ENCODE measurements at regions not wholly inside any gene's neighbourhood (a gene's known extent, or its start where the extent isn't known, plus 50 kb on each side); places are given as distances from the start of the nearest gene placed in this dataset.
"Not testable (repeated sequence)": the region's sequence is repeated elsewhere in the genome, so short reads cannot be mapped to it uniquely, and the experiment has no call there.

- no peak for DNase-seq (ENCODE audit: low read depth)
These were observed 175.4 kb downstream of the SQOR start for GRCh38 chr15:45810201-45810600.

DNA sequence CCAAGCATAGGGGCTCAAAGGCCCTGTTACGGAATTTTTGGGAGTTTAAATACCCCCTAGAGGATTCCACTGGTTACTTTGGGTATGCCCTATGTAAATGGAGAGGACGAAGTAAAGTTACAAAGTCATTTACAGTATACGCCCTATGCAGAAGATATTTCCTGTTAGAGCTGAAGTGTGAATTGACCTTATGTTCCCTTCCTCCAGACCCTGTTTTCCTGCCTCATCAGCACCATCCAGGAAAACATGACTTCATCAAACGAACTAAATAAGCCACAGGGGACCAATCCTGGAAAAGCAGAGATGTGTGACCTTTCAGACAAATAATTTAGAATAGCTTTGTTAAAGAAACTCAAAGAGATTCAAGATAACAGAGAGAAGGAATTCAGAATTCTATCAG is 177.4 kb downstream of the SQOR start:
- DNase-seq (ENCODE audit: low read depth) = no peak

- DNase-seq (ENCODE audit: low read depth) = not testable (repeated sequence)
These were observed 182.7 kb downstream of the SQOR start for GRCh38 chr15:45817578-45817977.

- no peak for DNase-seq (ENCODE audit: low read depth)
These were observed 186.6 kb downstream of the SQOR start for GRCh38 chr15:45821390-45821789.

GRCh38 chr15:45822968-45823367 is 188.1 kb downstream of the SQOR start:
- DNase-seq (ENCODE audit: low read depth) = not testable (repeated sequence)

DNA sequence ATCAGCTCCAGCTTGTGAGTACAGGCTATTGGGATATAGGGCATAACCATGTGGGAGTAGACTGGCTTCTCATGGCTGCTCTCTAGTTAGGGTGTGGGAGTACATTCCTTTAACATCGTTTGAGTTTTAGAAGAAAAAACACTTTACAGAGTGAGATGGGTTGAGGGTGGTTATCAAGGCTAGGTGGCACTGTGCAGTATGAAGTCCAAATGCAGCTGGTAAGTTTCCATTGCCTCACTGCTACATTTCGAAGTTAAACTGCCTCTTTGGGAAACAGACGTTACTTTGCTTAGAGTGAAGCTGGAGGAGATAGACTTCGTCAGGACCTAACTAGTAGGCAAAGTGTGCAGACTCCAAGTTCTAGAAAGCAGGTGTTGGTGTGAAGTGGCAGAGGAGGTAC is 192.4 kb downstream of the SQOR start:
- no peak for DNase-seq (ENCODE audit: low read depth)

DNA sequence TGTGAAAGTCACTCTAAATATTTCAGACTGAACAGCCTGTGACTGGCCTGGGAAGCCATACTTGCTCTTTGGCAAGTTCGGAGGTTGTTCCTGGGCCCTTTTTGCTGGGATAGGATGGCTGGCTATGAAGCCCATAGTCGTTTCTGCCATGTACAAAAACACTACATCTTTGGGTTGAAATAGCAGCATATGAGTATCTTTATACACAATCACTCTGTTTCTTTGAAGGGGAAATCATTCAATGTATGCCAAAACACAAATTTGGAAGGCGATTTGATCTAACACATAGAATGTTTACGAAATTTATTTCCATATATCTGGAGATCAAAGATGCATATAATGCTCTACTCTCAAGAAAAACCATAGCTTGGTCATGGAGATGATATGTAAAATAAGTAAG is 192.9 kb downstream of the SQOR start:
- no peak for DNase-seq (ENCODE audit: low read depth)

DNA sequence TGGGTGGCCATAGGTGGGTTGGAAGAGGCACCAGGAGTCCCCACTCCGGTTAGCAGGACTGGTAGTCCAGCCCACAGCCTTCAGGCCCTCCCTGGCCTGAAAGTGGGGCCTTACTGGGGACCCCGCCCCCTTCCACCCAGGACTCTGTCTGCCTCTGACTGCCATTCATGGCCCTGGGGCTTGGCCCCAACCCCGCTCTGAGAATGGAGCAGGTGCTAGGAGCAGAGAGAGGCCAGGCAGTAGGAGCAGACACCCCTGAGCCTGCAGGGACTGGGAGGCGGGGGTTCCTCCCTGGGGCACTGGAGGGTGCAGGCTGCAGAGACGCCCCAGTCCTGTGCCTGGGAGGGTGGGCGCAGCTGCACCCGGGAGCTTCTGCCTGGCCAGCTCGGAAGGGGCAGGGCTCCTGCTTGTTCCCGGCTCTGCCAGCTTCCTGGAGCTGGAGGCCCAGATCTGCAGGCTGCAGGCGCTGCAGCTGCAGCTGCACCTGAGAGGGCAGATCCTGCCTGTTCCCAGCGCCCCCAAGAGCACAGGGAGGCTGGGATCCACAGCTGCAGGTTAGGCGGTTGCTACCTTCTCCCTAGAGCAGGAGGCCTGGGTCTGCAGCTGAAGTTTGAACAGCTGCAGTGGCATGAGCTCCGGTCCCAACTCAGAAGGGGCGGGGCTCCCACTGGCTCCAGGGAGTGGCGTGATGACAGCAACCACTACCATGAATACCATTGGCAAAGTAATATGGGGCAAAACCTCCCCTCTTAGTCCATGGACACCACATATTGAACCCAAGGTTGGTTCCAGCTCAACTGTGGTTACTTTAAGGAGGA is 194.7 kb downstream of the SQOR start:
- DNase-seq (ENCODE audit: low read depth) = no peak

GRCh38 chr15:45831787-45832186 is 197.0 kb downstream of the SQOR start:
- DNase-seq (ENCODE audit: low read depth) = no peak

GRCh38 chr15:45834622-45835021 is 199.8 kb downstream of the SQOR start:
- DNase-seq (ENCODE audit: low read depth) = no peak

DNA sequence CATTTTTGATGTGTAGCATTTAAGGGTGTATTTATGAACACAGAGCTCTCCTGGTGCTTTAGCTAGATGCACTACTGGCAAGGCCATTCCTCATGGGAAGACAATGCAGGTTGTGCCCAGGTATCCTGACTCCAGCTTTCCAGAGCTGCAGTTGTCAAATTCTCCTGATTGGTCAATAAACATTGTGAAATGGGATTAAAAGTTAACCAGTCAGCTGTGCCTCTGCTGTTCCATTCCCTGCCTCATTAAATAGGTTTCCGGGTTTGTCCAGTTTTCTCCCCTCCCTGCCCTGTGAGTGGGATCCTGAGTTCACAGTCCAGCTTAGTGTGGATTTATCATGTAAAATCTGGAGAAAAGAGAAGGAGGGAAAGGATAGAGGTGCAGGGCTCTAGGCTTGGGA is 207.3 kb downstream of the SQOR start:
- no peak for DNase-seq (ENCODE audit: low read depth)

DNA sequence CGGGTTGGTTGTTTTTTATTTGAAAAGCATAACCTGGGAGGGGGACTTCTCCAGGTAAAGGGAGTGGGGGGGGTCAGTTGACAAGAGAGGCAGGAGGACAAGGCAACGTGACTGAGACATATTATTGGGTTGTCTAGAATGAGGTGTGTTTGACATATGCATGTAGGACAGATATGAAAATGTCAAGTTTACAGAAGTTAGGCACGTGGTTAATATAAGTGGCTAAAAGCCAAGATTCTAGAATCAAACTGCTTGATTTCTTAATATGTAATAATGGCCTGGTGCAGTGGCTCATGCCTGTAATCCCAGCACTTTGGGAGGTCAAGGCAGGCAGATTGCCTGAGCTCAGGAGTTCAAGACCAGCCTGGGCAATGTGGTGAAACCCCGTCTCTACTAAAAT is 212.8 kb downstream of the SQOR start:
- no peak for DNase-seq (ENCODE audit: low read depth)

- no peak for DNase-seq (ENCODE audit: low read depth)
These were observed 214.3 kb downstream of the SQOR start for GRCh38 chr15:45849136-45849535.

- no peak for DNase-seq (ENCODE audit: low read depth)
These were observed 219.8 kb downstream of the SQOR start for GRCh38 chr15:45854455-45855202.

DNA sequence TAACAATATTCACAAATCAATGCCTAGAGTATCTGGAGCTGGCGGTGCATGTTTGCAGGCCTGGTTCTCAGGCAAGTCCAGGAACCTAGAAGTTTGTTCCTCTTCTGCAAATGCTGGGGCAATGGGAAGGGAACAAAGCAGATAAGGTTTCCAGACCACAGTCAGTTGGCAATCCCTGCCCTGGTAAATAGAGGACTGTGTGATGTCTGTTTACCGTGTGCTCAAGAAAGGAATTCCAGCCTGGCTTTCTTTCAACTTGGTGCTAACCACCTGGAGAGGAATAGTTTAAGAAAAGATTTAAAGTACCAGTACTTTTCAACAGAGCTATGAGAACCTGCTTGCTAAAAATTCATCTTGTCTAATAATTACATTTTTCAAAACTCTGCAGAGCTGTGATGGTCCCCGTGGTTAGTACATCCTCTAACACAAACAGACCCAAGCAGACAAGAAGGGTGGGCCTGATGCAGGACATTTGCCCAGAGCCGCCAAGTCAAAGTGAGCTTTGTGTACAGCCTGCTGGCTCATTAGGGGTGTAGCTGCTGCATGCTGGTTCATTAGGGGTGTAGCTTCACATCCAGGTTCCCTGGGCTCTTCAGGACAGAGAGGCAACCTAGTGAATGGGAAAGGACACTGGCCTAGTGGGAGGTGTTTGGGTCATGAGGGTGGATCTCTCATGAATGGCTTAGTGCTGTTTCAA is 220.5 kb downstream of the SQOR start:
- no peak for DNase-seq (ENCODE audit: low read depth)

DNA sequence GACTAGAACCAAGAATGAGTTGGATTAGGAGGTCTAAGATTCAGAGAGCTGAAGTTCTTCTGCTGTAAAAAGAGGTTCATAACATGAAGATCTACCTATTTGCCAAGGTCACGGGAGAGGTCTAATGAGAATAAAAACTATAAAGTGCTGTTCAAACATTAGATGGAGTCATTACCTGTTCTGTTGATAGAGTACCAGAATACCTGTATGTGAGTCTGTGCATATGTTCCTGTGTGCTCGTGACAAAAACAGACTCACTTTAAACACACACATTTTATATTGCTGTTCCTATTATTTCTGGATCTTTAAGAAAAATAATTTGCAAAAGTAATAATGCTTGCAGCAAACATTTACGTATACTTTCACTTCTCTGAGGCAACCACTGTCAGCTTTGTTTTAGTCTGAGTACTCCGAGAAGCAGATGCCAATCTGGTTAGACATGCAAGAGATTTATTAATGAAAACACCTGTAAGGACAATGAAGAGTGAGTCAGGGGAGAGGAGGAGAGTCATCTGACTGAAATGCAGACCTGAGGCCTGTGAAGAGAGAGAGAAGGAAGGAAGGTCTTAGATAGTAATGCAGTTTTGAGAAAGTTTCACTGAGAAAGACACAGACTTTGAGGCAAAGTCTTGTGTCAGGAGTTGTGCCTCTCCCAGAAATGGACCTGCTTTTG is 221.2 kb downstream of the SQOR start:
- no peak for DNase-seq (ENCODE audit: low read depth)

DNA sequence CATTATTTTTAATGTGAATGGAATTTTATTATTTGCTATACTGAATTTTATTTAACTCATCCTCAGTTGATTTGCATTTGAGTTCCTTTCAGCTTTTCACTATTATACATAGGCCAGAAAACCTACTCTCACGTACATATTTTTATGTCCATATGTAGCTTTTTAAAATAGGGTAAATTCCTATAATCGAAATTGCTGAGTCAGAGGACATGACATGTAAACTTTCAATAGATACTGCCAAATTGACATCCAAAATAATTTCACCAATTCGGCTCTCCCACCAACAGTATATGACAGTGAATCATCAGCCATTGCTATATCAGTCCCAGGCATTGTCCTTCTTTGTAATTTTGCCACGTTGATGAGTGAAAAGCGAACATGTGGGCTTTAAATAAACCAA is 222.5 kb downstream of the SQOR start:
- DNase-seq (ENCODE audit: low read depth) = no peak

GRCh38 chr15:45858491-45858890 is 223.7 kb downstream of the SQOR start:
- no peak for DNase-seq (ENCODE audit: low read depth)

GRCh38 chr15:45862034-45862433 is 227.2 kb downstream of the SQOR start:
- no peak for DNase-seq (ENCODE audit: low read depth)

DNA sequence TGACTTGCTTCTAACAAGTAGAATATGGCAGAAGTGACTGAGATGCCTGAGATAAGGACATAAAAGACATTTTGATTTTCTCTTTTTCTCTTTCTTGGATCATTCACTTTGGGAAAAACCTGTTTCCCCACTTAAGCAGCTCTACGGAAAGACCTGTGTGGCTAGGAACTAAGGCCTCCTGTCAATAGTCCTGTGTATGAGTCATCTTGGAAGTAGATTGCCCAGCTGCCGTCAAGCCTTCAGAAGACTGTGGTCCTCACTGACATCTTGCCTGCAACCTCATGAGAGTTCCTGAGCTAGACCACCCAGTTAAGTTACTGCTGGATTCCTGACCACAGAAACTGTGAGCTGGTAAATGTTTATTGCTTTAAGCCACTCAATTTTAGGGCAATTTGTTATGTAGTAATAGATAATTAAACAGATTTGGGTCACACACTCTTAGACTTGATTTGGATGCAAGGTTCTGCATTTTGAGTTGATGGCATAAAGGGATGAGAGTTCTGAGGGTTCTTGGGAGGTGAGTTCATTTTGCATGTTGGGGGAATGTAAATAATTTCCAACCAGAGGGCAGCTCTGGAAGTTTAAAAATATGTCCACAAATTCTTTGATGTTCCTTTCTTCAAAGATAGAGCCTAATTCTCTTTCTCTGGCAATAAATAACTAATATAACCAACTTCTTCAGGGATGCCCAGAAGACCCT is 229.2 kb downstream of the SQOR start:
- DNase-seq (ENCODE audit: low read depth) = no peak

DNA sequence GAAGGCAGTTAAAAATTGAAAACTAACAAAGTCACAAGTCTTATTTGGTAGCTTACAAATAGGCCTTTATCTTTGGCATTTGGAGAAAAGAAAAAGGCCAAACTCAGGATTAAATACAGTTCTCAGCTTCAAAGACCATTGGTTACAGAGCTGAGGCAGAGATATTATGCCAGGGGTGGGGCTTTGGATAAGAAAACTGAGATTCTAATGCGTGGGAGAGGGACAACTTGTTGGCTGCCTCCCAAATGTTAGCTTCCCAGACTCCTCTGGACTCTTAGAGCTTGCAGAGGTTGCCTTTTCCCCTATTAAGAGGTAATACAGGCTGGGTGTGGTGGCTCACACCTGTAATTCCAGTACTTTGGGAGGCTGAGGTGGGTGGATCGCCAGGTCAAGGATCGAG is 231.8 kb downstream of the SQOR start:
- DNase-seq (ENCODE audit: low read depth) = no peak

- DNase-seq (ENCODE audit: low read depth) = no peak
These were observed 232.5 kb downstream of the SQOR start for GRCh38 chr15:45867281-45867680.

All from activated T-helper 9 cell treated with anti-CD3 and anti-CD28 coated beads, Interleukin-2, amount 50 U/mL, for 16 hours (primary cell).